ENCODE measurements at regions not wholly inside any gene's neighbourhood (a gene's known extent, or its start where the extent isn't known, plus 50 kb on each side); places are given as distances from the start of the nearest gene placed in this dataset.

- no peak for TF ChIP-seq ZBTB40 (IDR thresholded peaks at IDR 0.05)
- TF ChIP-seq ZBTB40 (CRISPR knock-in tag; IDR thresholded peaks at IDR 0.05): no peak
- peak; percentile 46; the same call in 1 of the 2 replicates for TF ChIP-seq SMARCC2 (IDR thresholded peaks at IDR 0.05; ENCODE audit: low read depth)
- TF ChIP-seq FOXJ3 (CRISPR knock-in tag; IDR thresholded peaks at IDR 0.05): no peak
- no peak for TF ChIP-seq MCM5 (IDR thresholded peaks at IDR 0.05; ENCODE audit: low read depth)
- TF ChIP-seq ERF (CRISPR knock-in tag; IDR thresholded peaks at IDR 0.05): no peak
- no peak for TF ChIP-seq ZNF146 (CRISPR knock-in tag; IDR thresholded peaks at IDR 0.05; ENCODE audit: unreplicated experiment)
- TF ChIP-seq TCF3 (CRISPR knock-in tag; IDR thresholded peaks at IDR 0.05): peak; percentile 87
- no peak for TF ChIP-seq ZBTB9 (CRISPR knock-in tag; IDR thresholded peaks at IDR 0.05)
- no peak for TF ChIP-seq SFPQ (IDR thresholded peaks at IDR 0.05; ENCODE audit: low read depth, low read length)
- TF ChIP-seq CCAR2 (IDR thresholded peaks at IDR 0.05; ENCODE audit: low read depth, low read length): no peak
- TF ChIP-seq E2F3 (CRISPR knock-in tag; IDR thresholded peaks at IDR 0.05): no peak
- no peak for TF ChIP-seq HMG20A (CRISPR knock-in tag; conservative IDR thresholded peaks at IDR 0.05)
- TF ChIP-seq RBM22 (IDR thresholded peaks at IDR 0.05; ENCODE audit: low read depth, low read length, poor library complexity, severe bottlenecking): no peak
- no peak for TF ChIP-seq ZNF184 (CRISPR knock-in tag; IDR thresholded peaks at IDR 0.05)
- no peak for TF ChIP-seq PATZ1 (CRISPR knock-in tag; IDR thresholded peaks at IDR 0.05; ENCODE audit: borderline replicate concordance)
Observed at GRCh38 chr10:128599538-128599937, 473.3 kb upstream of the MKI67 start (continued).

Measured in K562 (cell line).